Upper lobe of right lung (tissue), 1 donor: ENCODE measurements at regions not wholly inside any gene's neighbourhood (a gene's known extent, or its start where the extent isn't known, plus 50 kb on each side); places are given as distances from the start of the nearest gene placed in this dataset.

ENCODE experiments used
- ATAC-seq: fragments of 200-7000 bp; cut with Tn5 transposase; one replicate; pipeline ENCODE4 v1.9.1; 2020; ENCODE audit warnings: mild to moderate bottlenecking, moderate library complexity
- DNase-seq: peaks from one replicate; pipeline ENCODE4 v3.0.0-alpha.2; 2020
- H3K27ac ChIP-seq: fragments of 200-600 bp; one replicate; pipeline ENCODE4 v1.8.0; 2022
- H3K27me3 ChIP-seq: fragments of 200-600 bp; one replicate; pipeline ENCODE4 v1.8.0; 2022; ENCODE audit warnings: mild to moderate bottlenecking
- H3K36me3 ChIP-seq: fragments of 200-600 bp; one replicate; pipeline ENCODE4 v1.8.0; 2022
- H3K4me1 ChIP-seq: fragments of 200-600 bp; one replicate; pipeline ENCODE4 v1.8.0; 2022
- H3K4me3 ChIP-seq: fragments of 200-600 bp; one replicate; pipeline ENCODE4 v1.8.0; 2022; ENCODE audit warnings: mild to moderate bottlenecking
- H3K9me3 ChIP-seq: fragments of 200-600 bp; one replicate; pipeline ENCODE4 v1.8.0; 2022
- CTCF ChIP-seq: fragments of 200-600 bp; IDR thresholded peaks from one replicate; pipeline ENCODE4 v1.8.0; 2022; ENCODE audit warnings: antibody characterized with exemption
- intact Hi-C: fragments of 100-400 bp; cut with DNase I; formaldehyde crosslinking; loops from one replicate; pipeline ENCODE4 v1.11.0; 2022
- donor health status: DM: no; HTN: yes; CAD: no; lungs with severe emphysema.

- ATAC-seq, result no peak
- no peak for TF ChIP-seq CTCF
- H3K27ac ChIP-seq, result no peak overlapping the region
- no peaks in the 10 kb centered on the region for H3K36me3 ChIP-seq
- H3K4me3 ChIP-seq, result no peak overlapping the region
- DNase-seq, result no peak
- peaks cover 4% of the 10 kb centered on the region for H3K27me3 ChIP-seq
- H3K9me3 ChIP-seq, result no peaks in the 10 kb centered on the region
- H3K4me1 ChIP-seq, result no peaks in the 10 kb centered on the region
- intact Hi-C loops, result no loop called here
Measured at GRCh38 chr10:3312403-3312940, 139.9 kb upstream of the PITRM1 start.

GRCh38 chr10:3310016-3310784 lies 137.6 kb upstream of the PITRM1 start:
- intact Hi-C loops, result no loop called here
- Histone ChIP-seq H3K4me1 (no peaks in the 10 kb centered on the region), H3K27me3 (no peaks in the 10 kb centered on the region), H3K36me3 (no peaks in the 10 kb centered on the region), H3K9me3 (no peaks in the 10 kb centered on the region), H3K4me3 (no peak overlapping the region), H3K27ac (no peak overlapping the region)
- TF ChIP-seq CTCF, result no peak
- ATAC-seq, result no peak
- DNase-seq, result no peak

GRCh38 chr10:3306050-3306449 lies 133.5 kb upstream of the PITRM1 start:
- no peak for TF ChIP-seq CTCF
- Histone ChIP-seq H3K4me1 (no peaks in the 10 kb centered on the region), H3K4me3 (no peak overlapping the region), H3K36me3 (no peaks in the 10 kb centered on the region), H3K27ac (no peak overlapping the region), H3K9me3 (no peaks in the 10 kb centered on the region), H3K27me3 (no peaks in the 10 kb centered on the region)
- intact Hi-C loops, result no loop called here
- DNase-seq (no peak), ATAC-seq (no peak)

GRCh38 chr10:3295582-3296151 lies 123.1 kb upstream of the PITRM1 start:
- Histone ChIP-seq H3K27me3 (no peaks in the 10 kb centered on the region), H3K9me3 (no peaks in the 10 kb centered on the region), H3K4me3 (no peak overlapping the region), H3K27ac (no peak overlapping the region), H3K4me1 (peaks cover 3% of the 10 kb centered on the region), H3K36me3 (no peaks in the 10 kb centered on the region)
- DNase-seq (no peak), ATAC-seq (peak; percentile 23)
- intact Hi-C loops, result no loop called here
- TF ChIP-seq CTCF, result no peak

- Histone ChIP-seq H3K4me1 (peaks cover 3% of the 10 kb centered on the region), H3K36me3 (no peaks in the 10 kb centered on the region), H3K4me3 (no peak overlapping the region), H3K9me3 (no peaks in the 10 kb centered on the region), H3K27me3 (no peaks in the 10 kb centered on the region), H3K27ac (no peak overlapping the region)
- TF ChIP-seq CTCF, result no peak
- ATAC-seq, result no peak
- intact Hi-C loops, result no loop called here
- no peak for DNase-seq
Measured at GRCh38 chr10:3294919-3295581, 122.5 kb upstream of the PITRM1 start.
